ENCODE measurements at regions not wholly inside any gene's neighbourhood (a gene's known extent, or its start where the extent isn't known, plus 50 kb on each side); places are given as distances from the start of the nearest gene placed in this dataset.

DNA sequence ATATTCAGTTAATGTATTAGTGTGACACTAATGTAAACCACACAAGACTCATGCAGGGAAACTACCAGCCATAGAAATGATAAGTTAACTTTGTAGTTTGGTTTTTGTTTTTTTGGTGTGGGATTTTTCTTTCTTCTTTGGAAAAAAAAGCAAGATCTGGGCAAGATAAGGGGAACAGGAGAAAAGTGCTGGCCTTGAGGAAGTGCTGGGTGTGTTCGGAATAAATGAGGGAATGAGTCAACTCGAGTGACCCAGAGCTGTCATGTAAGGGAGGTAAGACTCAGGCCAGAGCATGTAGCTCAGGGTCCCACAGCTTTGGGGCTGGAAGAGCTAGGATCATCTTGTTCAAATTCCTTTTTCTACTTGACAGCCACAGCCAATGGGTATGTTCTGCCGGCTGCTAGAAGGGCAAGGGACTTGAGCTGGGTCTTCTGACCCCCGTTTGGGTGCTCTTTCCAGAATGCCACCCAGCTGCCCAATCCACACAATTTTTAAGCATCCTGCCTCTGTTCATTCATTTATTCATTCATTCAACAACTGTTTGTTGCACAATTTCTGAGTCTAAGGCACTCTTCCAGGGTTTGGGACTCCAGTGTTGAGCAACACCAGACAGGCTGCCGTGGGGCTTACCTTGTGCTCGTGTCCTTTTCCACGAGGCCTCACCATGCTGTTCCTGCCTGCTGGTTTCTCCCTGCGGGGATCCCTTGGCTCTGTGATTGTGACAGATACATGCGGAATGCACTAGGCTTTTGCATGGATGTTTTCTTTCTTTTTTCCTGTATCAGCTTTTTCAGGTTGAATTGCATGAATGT, 54.5 kb downstream of the CLDN34 start:
- no peak for DNase-seq (ENCODE audit: low read depth, low spot score)
- in situ Hi-C loops (cut with HindIII; ENCODE audit: low pct_unique_long_range_greater_than_20kb, low sequenced_read_pairs), result no loop called here

DNA sequence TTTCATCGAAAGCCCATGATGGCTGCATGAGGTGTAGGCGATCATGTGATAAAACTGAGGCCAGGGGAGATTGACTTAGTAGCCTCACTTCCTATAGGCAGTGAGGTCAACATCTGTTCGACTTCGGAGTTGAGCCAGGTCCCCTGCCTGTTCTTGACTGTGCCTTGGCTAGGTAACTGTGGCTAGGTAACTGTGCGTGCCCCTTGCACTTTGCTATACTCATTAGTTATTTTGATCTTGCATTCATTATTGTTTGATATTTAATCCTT, 55.0 kb downstream of the CLDN34 start:
- no peak for DNase-seq (ENCODE audit: low read depth, low spot score)
- in situ Hi-C loops (cut with HindIII; ENCODE audit: low pct_unique_long_range_greater_than_20kb, low sequenced_read_pairs), result no loop called here

DNA sequence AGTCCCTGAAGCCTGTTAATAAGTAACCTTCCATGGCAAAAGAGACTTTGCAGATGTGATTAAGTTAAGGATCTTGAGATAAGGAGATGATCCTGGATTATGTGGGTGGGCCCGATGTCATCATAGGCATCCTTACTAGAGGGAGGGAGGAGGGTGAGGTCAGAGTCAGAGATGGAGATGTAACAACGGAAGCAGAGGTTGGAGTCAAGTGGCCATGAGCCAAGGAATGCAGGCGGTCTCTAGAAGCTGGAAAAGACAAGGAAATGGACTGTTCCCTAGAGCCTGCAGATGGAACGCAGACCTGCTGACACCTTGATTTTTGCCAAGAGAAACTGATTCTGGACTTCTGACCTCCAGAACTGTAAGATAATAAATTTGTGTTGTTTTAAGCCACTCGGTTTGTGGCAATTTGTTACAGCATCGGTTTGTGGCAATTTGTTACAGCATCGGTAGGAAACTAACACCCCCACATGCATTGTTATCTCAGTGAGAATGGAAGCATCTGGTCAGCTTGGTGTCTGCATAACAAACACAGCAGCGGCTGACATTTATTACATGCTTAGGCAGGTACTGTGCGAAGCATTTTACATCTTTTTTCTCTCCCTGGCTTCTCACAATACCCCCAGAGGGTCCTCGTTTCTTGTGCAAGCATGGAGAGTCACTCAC, 55.6 kb downstream of the CLDN34 start:
- no peak for DNase-seq (ENCODE audit: low read depth, low spot score)
- in situ Hi-C loops (cut with HindIII; ENCODE audit: low pct_unique_long_range_greater_than_20kb, low sequenced_read_pairs), result no loop called here

DNA sequence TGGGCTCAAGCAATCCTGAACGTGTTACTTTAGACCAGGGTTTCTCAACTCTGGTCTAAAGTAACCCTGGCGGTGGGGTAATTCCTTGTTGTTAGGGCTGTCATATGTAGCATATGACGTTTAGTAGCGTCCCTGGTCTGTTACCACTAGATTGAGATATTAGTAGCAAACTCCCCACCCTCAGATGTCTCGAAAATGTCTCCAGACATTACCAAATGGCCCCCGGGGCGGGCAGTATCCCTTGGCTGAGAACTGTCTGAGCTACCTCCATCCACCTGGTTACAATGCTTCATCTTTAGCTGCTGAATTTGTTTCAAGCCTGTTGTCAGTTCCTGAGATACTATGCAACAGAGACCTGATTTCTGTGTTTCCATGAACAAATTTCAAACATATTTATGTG, 56.7 kb downstream of the CLDN34 start:
- DNase-seq (ENCODE audit: low read depth, low spot score), result no peak
- in situ Hi-C loops (cut with HindIII; ENCODE audit: low pct_unique_long_range_greater_than_20kb, low sequenced_read_pairs), result no loop called here

DNA sequence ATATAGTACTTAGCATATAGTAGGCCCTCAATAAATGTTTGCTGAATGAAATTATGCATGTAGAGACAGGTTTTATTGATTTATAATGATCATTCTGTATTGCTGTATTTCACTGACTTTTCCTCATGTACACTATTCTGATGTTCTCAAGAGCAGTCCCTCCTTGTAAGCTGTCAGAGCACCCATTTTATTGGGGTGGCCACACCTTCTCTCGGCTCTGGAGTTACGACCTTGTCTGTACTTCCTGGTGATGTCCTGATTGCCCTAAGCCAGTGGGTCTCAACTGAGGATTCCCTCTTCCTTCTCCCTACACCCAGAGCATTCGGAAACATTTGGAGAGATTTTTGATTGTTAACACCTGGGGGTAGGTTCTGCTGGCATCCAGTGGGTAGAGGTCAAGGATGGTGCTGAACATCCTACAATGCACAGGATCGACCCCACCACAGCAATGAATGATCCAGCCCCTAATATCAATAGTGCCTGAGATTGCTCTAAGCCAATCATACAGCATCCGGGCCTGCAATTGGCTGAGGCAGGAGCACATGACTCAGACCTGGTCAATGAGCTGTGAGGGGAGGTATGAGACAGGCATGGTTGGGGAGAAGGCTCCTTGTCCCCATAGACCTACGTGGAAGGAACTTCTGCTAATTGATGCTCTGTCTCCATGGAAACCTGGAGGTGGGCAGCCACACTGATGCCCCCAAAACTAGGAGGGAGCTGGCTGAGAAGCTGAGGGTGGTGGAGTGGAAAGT, 58.8 kb downstream of the CLDN34 start:
- in situ Hi-C loops (cut with HindIII; ENCODE audit: low pct_unique_long_range_greater_than_20kb, low sequenced_read_pairs), result no loop called here
- no peak for DNase-seq (ENCODE audit: low read depth, low spot score)

DNA sequence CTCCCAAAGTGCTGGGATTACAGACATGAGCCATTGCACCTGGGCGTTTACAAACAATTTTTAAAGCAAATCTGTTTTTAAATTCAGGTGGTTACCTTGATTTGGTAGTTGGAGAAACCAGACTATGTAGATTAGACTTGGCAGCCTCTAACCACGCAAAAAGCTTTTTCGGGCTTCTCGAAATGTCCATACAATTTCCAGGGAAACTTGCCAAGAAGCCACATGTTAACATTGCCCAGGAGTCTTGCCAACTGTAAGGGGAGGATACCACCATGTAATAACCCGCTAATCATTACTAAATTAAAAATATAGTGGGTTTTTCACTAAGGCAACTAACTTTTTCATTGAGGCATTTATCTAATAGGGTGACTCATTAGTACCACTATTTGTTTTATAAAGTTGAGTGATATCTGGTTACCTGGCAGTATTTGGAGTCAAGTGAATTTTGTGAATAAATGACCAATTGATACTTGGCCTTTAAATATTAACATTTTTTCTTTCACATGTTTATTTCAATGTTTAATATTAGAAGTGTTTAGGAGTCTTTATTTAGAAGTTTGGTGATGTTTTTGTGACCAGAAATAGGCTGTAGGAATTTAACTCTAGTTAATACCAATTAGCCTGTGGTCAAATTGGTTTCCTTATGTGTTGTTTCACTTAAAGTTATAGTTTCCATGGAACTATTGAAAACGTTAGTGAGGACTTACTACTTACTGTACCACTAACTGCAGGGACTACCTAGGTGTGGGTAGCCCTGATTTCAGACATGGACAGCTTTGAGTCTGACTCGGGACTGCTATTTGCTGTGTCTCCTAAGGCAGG, 61.3 kb downstream of the CLDN34 start:
- in situ Hi-C loops (cut with HindIII; ENCODE audit: low pct_unique_long_range_greater_than_20kb, low sequenced_read_pairs), result no loop called here
- no peak for DNase-seq (ENCODE audit: low read depth, low spot score)

DNA sequence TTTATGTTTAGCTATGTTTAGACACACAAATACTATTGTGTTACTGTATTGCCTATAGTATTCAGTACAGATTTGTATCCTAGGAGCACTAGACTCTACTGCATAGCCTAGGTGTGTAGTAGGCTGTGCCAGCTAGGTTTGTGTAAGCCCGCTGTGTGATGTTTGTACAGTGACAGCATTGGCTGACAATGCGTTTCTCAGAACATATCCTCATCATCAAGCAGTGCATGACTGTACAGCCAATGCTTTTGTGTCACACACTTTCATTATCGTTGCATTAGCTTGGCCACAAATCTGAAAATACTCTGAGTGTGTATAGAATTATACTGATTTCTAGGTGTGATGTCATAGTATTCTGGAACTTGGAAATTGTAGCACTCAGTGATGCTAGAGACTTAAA, 63.4 kb downstream of the CLDN34 start:
- in situ Hi-C loops (cut with HindIII; ENCODE audit: low pct_unique_long_range_greater_than_20kb, low sequenced_read_pairs), result no loop called here
- DNase-seq (ENCODE audit: low read depth, low spot score), result no peak

DNA sequence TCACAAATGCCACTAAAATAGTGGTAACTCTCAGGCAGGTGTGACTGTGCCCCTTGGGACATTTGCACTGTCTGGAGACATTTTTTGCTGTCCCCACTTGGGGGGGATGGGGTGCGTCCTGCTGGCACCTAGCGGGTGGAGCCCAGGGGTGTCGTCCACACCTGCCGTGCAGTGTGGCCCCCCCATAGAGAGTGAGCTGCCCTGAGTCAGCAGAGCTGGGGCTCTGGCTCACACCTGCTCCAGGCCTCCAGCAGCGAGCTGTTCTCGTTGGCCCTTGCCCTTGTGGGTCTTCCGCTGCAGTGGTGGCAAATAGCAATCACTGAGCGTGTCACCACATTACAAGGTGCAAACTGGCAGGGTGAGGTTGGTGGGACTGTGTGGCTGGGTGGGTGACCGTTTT, 64.6 kb downstream of the CLDN34 start:
- no peak for DNase-seq (ENCODE audit: low read depth, low spot score)
- in situ Hi-C loops (cut with HindIII; ENCODE audit: low pct_unique_long_range_greater_than_20kb, low sequenced_read_pairs), result no loop called here

DNA sequence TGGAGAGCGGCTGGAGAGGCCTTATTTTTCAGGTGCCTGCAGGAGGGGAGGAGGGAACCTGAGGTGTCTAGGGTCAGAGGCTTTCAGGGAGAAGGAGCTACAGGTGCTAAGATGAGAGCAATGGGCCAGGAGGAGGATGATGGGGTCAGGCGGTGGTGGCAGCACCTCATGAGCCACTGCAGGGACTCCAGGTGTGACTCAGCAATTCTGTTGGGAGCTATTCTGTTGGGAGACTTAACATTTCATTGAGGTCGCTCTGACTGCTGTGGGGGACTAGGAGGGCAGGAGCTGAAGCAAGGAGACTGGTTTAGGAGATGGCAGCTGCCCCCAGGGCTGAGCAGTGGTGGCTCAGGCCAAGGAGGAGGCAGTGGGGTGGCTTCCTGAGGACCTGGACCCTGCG, 65.0 kb downstream of the CLDN34 start:
- DNase-seq (ENCODE audit: low read depth, low spot score), result no peak

DNA sequence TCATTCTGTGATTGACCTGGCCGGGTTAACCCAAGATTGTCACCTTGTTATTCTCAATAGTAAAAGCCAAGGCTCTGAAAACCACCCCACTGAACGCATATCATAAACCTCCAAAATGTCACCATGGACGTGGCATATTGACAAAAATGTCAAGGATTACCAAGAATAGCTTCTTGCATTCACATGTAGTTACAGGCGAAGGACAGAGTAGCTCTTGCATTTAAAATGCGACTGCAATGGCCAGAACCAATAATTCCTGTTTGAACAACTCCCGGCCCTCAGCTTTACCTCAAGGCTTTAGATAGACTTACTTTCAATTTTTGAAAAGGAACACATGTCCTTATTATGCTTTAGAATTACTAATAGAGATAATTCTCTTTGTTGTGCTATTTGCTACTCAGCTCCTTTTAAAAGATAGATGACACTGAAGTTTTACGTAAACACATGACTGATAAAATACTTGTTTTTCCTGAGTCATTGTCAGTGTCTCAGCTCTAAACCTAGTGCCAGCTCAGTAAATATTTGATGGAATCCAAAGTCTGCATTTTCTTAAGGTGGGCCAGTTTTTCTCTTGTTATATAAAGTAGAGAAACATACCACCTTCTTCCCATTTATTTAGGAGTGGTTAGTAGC, 66.3 kb downstream of the CLDN34 start:
- in situ Hi-C loops (cut with HindIII; ENCODE audit: low pct_unique_long_range_greater_than_20kb, low sequenced_read_pairs), result no loop called here
- no peak for DNase-seq (ENCODE audit: low read depth, low spot score)

More for the DNA sequence above, 65.0 kb downstream of the CLDN34 start:
- in situ Hi-C loops (cut with HindIII; ENCODE audit: low pct_unique_long_range_greater_than_20kb, low sequenced_read_pairs), result no loop called here

DNA sequence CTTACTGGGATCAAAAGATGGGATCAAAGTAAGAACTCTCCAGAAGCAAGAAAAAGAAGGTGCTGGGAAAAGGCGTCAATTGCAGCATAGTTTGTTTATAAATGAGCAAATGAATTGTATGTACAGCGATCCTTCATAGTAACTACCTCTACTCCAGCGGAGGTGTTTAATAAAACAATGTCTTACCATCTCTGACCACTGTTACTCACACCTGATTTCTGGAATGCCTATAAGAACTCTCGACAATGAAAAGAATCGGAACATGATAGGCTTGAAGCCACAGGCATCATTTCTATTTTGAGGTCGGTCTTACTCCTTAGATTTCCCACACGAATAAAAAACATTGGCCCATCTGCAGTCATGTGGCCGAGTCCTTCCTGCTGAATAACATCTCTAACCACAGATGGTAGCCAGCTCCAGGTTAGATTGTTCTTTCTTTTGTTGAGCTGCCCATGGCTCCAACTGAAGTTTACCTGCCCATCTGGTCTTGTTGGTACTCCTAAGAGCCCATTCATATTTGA, 67.6 kb downstream of the CLDN34 start:
- in situ Hi-C loops (cut with HindIII; ENCODE audit: low pct_unique_long_range_greater_than_20kb, low sequenced_read_pairs), result no loop called here
- DNase-seq (ENCODE audit: low read depth, low spot score), result no peak

DNA sequence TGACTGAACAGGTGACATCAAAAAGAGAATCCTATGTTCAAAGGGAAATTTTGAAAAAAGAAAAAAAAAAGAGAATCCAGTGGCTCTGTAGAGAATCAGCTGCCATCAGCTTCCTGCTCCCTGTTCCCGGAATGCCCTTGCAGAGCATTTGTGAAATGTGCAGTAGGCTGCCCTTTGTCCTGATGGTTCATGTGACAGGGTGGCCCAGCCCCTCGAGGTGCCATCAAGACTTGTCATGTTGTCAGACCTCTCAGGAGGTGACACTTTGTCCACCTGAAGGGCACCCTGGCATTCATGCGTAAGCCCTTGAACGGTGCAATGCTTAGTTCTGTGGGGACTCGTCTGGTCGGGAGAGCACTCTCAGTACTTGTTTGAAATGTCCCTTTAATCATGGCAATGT, 71.4 kb downstream of the CLDN34 start:
- in situ Hi-C loops (cut with HindIII; ENCODE audit: low pct_unique_long_range_greater_than_20kb, low sequenced_read_pairs), result no loop called here
- no peak for DNase-seq (ENCODE audit: low read depth, low spot score)

DNA sequence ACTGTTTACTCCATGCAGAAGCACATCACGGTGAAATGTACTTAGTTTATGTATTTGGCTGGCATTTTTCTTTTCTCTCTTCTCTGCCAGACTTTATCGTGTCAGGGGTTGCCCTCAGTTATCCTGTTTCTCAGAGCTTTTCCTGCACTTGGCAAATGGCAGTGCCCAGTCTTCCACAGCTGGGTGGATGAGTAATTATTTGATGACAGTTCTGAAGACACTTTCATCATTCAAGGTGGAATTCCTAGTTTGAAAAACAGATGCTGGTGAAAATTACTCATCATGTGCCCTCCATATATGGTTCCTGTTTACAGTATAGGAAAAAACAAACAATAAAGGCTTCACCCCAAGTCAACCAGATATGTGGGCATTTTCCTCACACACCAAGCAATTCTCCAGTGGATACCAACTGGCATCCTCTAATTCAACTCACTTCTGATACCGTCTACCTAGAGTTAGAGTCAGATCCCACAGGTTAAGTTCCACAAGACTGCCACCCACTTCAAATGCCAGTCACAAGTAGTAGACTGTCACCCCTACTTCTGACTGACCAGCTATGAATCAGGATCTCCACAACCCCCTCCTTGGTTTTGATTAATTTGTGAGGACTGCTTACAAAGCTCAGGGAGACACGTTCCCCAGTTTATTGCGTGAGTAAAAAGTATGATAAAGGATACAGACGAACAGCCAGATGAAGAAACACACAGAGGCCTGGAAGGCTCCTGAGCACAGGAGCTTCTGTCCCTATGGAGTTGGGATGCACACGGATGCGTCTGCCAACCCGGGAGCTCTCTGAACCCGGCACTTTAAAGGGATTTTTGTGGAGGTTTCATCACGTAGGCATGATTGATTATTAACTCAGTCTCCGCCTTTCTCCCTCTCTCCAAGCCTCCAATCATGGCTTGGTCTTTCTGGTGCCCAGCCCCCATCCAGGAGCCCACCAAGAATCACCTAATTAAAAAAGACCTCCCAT, 72.9 kb downstream of the CLDN34 start:
- no peak for DNase-seq (ENCODE audit: low read depth, low spot score)
- in situ Hi-C loops (cut with HindIII; ENCODE audit: low pct_unique_long_range_greater_than_20kb, low sequenced_read_pairs), result no loop called here

DNA sequence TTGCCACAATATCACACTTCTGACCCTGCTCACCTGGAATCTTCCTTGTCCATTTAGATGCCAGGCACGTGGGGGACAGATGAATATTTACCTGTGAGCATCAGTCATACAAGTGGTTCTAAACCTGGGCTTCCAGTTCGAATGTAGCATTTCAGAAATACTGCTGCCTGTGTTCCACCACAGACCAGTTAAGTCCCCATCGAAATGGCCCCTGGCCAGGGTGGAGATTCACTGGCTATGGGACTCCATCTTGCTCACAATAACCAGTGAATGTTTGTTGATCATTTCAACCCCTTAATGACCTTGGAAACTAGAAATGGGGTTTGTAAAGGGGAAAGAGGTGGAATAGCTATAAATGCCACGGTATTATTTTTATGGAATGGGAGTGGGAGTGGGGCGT, 73.8 kb downstream of the CLDN34 start:
- in situ Hi-C loops (cut with HindIII; ENCODE audit: low pct_unique_long_range_greater_than_20kb, low sequenced_read_pairs), result no loop called here
- DNase-seq (ENCODE audit: low read depth, low spot score), result no peak

DNA sequence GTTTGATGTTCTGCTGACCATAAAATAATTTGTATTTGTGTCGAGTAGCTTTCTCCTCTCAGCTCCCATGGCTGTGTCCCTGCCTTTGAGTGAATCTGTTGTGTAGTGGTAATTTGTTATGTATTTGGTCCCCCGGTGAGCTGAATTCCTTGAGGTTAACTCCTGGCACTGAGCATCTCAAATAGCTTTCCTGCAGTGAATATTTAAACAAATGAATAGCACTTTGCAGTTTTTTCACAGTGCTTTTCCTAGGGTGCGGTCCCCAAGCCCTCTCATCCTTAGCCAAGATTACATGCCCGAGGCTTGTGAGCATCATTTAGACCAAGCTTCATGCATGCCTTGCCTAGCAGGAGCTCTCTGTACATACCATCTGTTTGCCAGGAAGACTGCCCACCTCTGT, 74.2 kb downstream of the CLDN34 start:
- DNase-seq (ENCODE audit: low read depth, low spot score), result no peak
- in situ Hi-C loops (cut with HindIII; ENCODE audit: low pct_unique_long_range_greater_than_20kb, low sequenced_read_pairs), result no loop called here

DNA sequence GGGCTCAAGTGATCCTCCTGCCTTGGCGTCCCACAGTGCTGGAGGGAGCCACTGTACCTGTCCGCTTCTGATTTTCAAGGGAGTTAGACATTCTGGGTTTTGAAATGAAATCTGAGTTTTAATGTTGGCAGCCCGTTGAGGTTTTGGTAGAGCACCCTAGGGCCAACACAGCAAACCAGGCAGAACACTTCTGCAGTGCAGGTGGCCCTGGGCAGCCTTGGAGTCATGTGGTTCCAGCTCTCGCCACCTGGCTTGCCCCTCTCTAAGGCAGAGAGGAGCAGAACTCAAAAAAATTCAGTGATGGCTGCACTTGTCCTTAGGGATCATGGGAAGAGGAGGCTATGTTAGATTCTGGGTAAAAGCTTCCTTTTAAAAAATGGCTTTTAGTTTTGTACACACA, 74.9 kb downstream of the CLDN34 start:
- DNase-seq (ENCODE audit: low read depth, low spot score), result no peak
- in situ Hi-C loops (cut with HindIII; ENCODE audit: low pct_unique_long_range_greater_than_20kb, low sequenced_read_pairs), result no loop called here
